GM23248 (cell line): ENCODE measurements at regions not wholly inside any gene's neighbourhood (a gene's known extent, or its start where the extent isn't known, plus 50 kb on each side); places are given as distances from the start of the nearest gene placed in this dataset.

Experiments
- DNase-seq: peaks from one replicate; pipeline ENCODE4 v3.0.0-alpha.2; 2015
- H2AFZ ChIP-seq: fragments of 200-600 bp; sonication (generic); 2 replicates; pipeline ENCODE4 v1.6.1; 2016; ENCODE audit warnings: antibody characterized with exemption
- H3F3A ChIP-seq: fragments of 200-600 bp; sonication (generic); 2 replicates; pipeline ENCODE4 v1.6.1; 2016; ENCODE audit warnings: mild to moderate bottlenecking, antibody characterized with exemption, mixed run types; ENCODE audit not compliant: insufficient read depth
- H3K27ac ChIP-seq: fragments of 200-600 bp; sonication (generic); 2 replicates; pipeline ENCODE4 v1.5.1; 2016; ENCODE audit warnings: mild to moderate bottlenecking
- H3K27me3 ChIP-seq: fragments of 200-600 bp; sonication (generic); replicated peaks from 2 replicates; pipeline ENCODE4 v1.6.1; 2016; ENCODE audit warnings: mild to moderate bottlenecking; ENCODE audit not compliant: insufficient read depth
- H3K36me3 ChIP-seq: fragments of 200-600 bp; sonication (generic); 2 replicates; pipeline ENCODE4 v1.6.1; 2016; ENCODE audit warnings: low read depth, mild to moderate bottlenecking
- H3K4me1 ChIP-seq: fragments of 200-600 bp; sonication (generic); 2 replicates; pipeline ENCODE4 v1.6.1; 2016; ENCODE audit warnings: mild to moderate bottlenecking; ENCODE audit not compliant: insufficient read depth
- H3K4me2 ChIP-seq: fragments of 200-600 bp; sonication (generic); one replicate; pipeline ENCODE4 v1.6.1; 2016; ENCODE audit warnings: mild to moderate bottlenecking; ENCODE audit not compliant: unreplicated experiment
- H3K4me3 ChIP-seq: fragments of 200-600 bp; sonication (generic); 2 replicates; pipeline ENCODE4 v1.5.1; 2016; ENCODE audit warnings: mild to moderate bottlenecking
- H3K79me2 ChIP-seq: fragments of 200-600 bp; sonication (generic); 2 replicates; pipeline ENCODE4 v1.6.1; 2016; ENCODE audit warnings: mild to moderate bottlenecking; ENCODE audit not compliant: insufficient read depth
- H3K9ac ChIP-seq: fragments of 200-600 bp; sonication (generic); 2 replicates; pipeline ENCODE4 v1.6.1; 2016; ENCODE audit warnings: mild to moderate bottlenecking
- H3K9me2 ChIP-seq: fragments of 200-600 bp; sonication (generic); 2 replicates; pipeline ENCODE4 v1.6.1; 2016; ENCODE audit warnings: mixed run types, mild to moderate bottlenecking, moderate library complexity; ENCODE audit not compliant: insufficient read depth
- H3K9me3 ChIP-seq: fragments of 200-600 bp; sonication (generic); one replicate; pipeline ENCODE4 v1.6.1; 2017; ENCODE audit warnings: low read depth
- H4K20me1 ChIP-seq: fragments of 200-600 bp; sonication (generic); 2 replicates; pipeline ENCODE4 v1.6.0; 2016; ENCODE audit not compliant: insufficient read depth
- EZH2 ChIP-seq: fragments of 200-600 bp; sonication (generic); IDR thresholded peaks from 2 replicates; pipeline ENCODE4 v1.6.1; 2018; ENCODE audit warnings: antibody characterized with exemption, mild to moderate bottlenecking; ENCODE audit not compliant: insufficient read depth, poor library complexity, severe bottlenecking
- EZH2phosphoT487 ChIP-seq: fragments of 200-600 bp; sonication (generic); IDR thresholded peaks from 2 replicates; pipeline ENCODE4 v1.6.1; 2018; ENCODE audit warnings: antibody characterized with exemption, moderate library complexity, mild to moderate bottlenecking, low read depth; ENCODE audit not compliant: insufficient read depth
- WGBS, 2 experiments: methylation state at CpG; one replicate each; pipeline ENCODE4 v1.1.6; 2015 to 2017; ENCODE audit warnings: low lambda C conversion rate in 2 of 2, low coverage in 1 of 2; ENCODE audit errors: missing lambda C conversion rate in 2 of 2; 5-methylcytosine and 5-hydroxymethylcytosine counted together
- in situ Hi-C: fragments of 300-500 bp; cut with MboI; formaldehyde crosslinking; loops from 2 replicates; pipeline ENCODE4 v1.15.0; 2020

DNA sequence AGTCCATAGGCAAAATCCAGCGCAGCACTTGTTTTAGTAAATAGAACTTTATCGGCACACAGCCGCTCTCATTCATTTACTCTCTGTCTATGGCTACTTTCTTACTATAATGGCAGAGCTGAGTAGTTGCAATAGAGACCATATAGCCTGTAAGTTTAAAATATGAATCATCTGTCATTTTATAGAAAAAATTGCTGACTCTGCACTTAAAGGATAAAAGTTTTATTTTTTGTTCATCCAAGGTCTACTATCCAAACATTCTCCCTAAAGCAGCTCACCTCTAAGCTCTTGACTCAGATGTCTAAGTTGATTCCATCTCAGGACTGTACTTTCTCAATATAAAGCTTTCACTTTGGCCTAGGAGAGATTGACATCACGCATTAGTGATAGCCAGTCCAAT lies 825.7 kb downstream of the OLFM4 start:
- WGBS, 2 experiments = 64 to 65% methylated on average over 4 of the region's 4 CpGs
- Histone ChIP-seq H3F3A (no peaks in the 10 kb centered on the region), H3K36me3 (no peaks in the 10 kb centered on the region), H3K27me3 (no peaks in the 10 kb centered on the region), H2AFZ (no peak overlapping the region), H3K4me1 (no peaks in the 10 kb centered on the region), H4K20me1 (no peaks in the 10 kb centered on the region), H3K9ac (no peak overlapping the region), H3K27ac (no peak overlapping the region), H3K9me2 (no peaks in the 10 kb centered on the region), H3K79me2 (no peaks in the 10 kb centered on the region), H3K4me2 (no peak overlapping the region), H3K4me3 (no peak overlapping the region), H3K9me3 (no peaks in the 10 kb centered on the region)
- in situ Hi-C loops = no loop called here
- TF ChIP-seq EZH2 (no peak), EZH2phosphoT487 (no peak)
- no peak for DNase-seq

DNA sequence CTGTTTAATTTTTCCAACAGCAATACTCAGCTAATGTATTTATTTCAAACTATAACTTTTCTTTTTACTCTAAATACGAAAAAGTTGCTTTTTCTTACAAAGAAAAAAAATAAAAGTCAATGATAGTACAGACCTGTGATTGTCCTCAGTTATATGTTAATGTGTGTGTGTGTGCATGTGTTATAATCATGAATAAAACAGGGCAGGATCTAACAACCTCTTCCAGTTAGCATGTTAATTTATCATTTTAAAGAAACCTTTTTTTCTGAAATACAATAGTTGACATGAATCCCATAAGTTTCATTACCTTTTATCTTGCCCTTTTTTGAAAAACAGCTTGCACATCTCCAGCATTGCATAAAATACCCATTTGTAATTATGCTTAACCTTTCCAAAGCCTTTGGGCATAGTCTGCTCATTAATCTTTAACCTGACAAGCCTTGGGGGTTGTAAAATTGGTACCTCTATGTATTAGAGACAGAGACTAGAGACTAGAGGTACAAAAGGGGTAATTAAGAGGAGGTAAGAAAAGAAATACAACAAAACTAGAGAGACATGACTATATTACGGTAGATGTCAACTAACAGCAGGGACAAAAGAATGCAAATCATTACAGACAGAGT lies 828.1 kb downstream of the OLFM4 start:
- no peak overlapping the region for H3K4me2 ChIP-seq
- H3K9me2 ChIP-seq = no peaks in the 10 kb centered on the region
- H3K4me1 ChIP-seq = no peaks in the 10 kb centered on the region
- no peaks in the 10 kb centered on the region for H3K27me3 ChIP-seq
- TF ChIP-seq EZH2phosphoT487 = no peak
- TF ChIP-seq EZH2 = no peak
- in situ Hi-C loops = no loop called here
- no peak overlapping the region for H3K4me3 ChIP-seq
- H3K36me3 ChIP-seq = no peaks in the 10 kb centered on the region
- H2AFZ ChIP-seq = no peak overlapping the region
- H4K20me1 ChIP-seq = no peaks in the 10 kb centered on the region
- H3F3A ChIP-seq = no peaks in the 10 kb centered on the region
- H3K27ac ChIP-seq = no peak overlapping the region
- no peak overlapping the region for H3K9ac ChIP-seq
- no peaks in the 10 kb centered on the region for H3K9me3 ChIP-seq
- no peaks in the 10 kb centered on the region for H3K79me2 ChIP-seq
- WGBS, 2 experiments = 9 to 17% methylated on average over 2 of the region's 2 CpGs
- DNase-seq = no peak

DNA sequence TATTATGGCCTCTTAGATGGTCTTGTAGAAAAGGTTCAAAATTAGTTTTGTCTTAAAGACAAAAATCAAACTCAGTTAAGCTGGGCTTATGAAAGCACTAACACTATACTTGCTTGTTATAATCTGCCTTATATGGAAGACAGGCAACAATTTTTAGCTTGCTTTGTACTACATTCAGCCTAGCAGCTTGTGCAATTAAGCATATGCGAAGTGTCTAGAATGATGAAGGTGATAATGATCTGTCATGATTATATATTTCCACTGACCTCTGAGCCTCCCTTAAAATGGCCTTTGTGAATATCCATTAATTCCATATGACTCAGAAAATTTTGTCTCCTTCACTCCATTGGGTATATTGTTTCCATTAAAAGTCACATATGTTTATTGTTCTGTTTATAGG lies 834.9 kb downstream of the OLFM4 start:
- H3K9me2 ChIP-seq = no peaks in the 10 kb centered on the region
- no peaks in the 10 kb centered on the region for H3K36me3 ChIP-seq
- no peak overlapping the region for H3K27ac ChIP-seq
- H2AFZ ChIP-seq = no peak overlapping the region
- H3K79me2 ChIP-seq = no peaks in the 10 kb centered on the region
- no peak overlapping the region for H3K4me3 ChIP-seq
- TF ChIP-seq EZH2 (no peak), EZH2phosphoT487 (no peak)
- H3K27me3 ChIP-seq = no peaks in the 10 kb centered on the region
- DNase-seq = no peak
- H3K9me3 ChIP-seq = no peaks in the 10 kb centered on the region
- H4K20me1 ChIP-seq = no peaks in the 10 kb centered on the region
- 8 to 14% methylated on average over 1 of the region's 1 CpG for WGBS, 2 experiments
- in situ Hi-C loops = no loop called here
- no peaks in the 10 kb centered on the region for H3F3A ChIP-seq
- no peak overlapping the region for H3K9ac ChIP-seq
- H3K4me2 ChIP-seq = no peak overlapping the region
- no peaks in the 10 kb centered on the region for H3K4me1 ChIP-seq

DNA sequence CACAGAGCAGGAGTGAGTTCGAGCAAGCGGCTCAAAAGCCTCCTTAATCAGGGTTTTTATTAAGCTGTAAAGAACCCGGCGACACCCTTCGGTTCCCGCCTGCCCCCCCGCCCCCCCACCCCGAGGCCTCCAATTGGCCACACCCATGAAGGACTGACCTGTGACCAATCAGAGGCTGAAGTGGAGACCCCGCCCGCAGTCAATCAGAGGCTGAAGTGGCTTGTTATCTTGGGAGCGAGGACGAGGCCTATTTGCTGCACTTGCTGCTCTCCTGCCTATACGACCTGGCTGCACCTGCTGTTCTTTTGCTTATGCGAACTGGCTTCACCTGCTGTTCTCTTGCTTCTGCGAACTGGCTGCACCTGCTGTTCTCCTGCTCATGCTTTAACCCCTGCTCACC lies 844.9 kb downstream of the OLFM4 start:
- Histone ChIP-seq H3K27me3 (no peaks in the 10 kb centered on the region), H3K9ac (no peak overlapping the region), H4K20me1 (no peaks in the 10 kb centered on the region), H3K4me1 (no peaks in the 10 kb centered on the region), H3K9me3 (no peaks in the 10 kb centered on the region), H3K4me3 (no peak overlapping the region), H3F3A (no peaks in the 10 kb centered on the region), H3K36me3 (no peaks in the 10 kb centered on the region), H3K4me2 (no peak overlapping the region), H2AFZ (no peak overlapping the region), H3K9me2 (no peaks in the 10 kb centered on the region), H3K79me2 (no peaks in the 10 kb centered on the region), H3K27ac (no peak overlapping the region)
- 50 to 55% methylated on average over 11 to 15 of the region's 15 CpGs for WGBS, 2 experiments
- no peak for TF ChIP-seq EZH2
- TF ChIP-seq EZH2phosphoT487 = no peak
- DNase-seq = no peak
- in situ Hi-C loops = no loop called here

DNA sequence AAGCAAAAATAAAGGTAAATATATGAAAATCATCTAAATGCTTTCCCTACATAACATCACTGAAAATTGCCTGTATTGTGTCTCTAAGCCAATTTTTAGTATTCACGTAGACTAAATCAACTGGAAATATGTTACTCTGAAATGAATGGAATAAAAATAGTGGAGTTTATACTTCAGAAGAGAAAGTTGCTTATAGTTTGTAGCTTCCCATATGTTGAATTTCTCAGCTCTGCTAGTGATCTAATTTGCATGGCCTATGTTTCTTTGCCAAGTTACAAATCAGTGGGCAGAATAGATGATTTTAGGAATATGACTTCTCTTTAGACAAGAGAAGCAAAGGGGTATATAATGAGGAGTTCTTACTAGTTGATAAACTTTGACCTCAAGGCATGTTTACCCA lies 850.2 kb downstream of the OLFM4 start:
- Histone ChIP-seq H3K27me3 (no peaks in the 10 kb centered on the region), H3K4me3 (no peak overlapping the region), H2AFZ (no peak overlapping the region), H3K36me3 (no peaks in the 10 kb centered on the region), H3K79me2 (no peaks in the 10 kb centered on the region), H3K9me3 (no peaks in the 10 kb centered on the region), H3F3A (no peaks in the 10 kb centered on the region), H3K9me2 (no peaks in the 10 kb centered on the region), H4K20me1 (no peaks in the 10 kb centered on the region), H3K9ac (no peak overlapping the region), H3K4me1 (no peaks in the 10 kb centered on the region), H3K27ac (no peak overlapping the region), H3K4me2 (no peak overlapping the region)
- DNase-seq = no peak
- 19 to 23% methylated on average over 1 of the region's 1 CpG for WGBS, 2 experiments
- no peak for TF ChIP-seq EZH2phosphoT487
- TF ChIP-seq EZH2 = no peak
- in situ Hi-C loops = no loop called here
